T1000 (cell line): ENCODE measurements at regions not wholly inside any gene's neighbourhood (a gene's known extent, or its start where the extent isn't known, plus 50 kb on each side); places are given as distances from the start of the nearest gene placed in this dataset.
"Not testable (repeated sequence)": the region's sequence is repeated elsewhere in the genome, so short reads cannot be mapped to it uniquely, and the experiment has no call there.

ENCODE experiments used
- DNase-seq: peaks from one replicate; lab custom pipeline; 2025; ENCODE audit warnings: mixed read lengths; lab: John Stamatoyannopoulos, UW

DNA sequence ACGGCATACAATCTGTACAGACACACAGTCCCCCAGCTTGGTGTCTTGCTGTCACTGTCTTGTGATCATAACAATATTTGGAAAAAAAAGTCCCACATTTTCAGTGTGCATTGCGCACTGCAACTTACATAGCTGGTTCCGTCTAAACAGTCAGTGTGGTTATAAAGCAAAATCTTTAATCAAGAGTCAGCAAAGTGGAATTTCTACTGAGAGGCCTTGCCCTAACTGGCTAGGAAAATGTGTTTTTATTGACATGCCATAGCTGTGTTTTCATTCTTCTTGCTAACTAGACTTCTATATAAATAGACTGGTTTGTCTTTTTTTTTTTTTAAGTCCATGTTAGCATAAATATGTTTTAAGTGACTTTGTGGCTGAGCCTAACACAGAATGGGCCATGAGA is 174.8 kb downstream of the POLR2M start:
- DNase-seq: no peak

- DNase-seq: no peak
Observed at GRCh38 chr15:57881972-57882371, 175.5 kb downstream of the POLR2M start.

GRCh38 chr15:57883701-57884100 is 177.2 kb downstream of the POLR2M start:
- no peak for DNase-seq

GRCh38 chr15:57884936-57885335 is 178.4 kb downstream of the POLR2M start:
- no peak for DNase-seq

- no peak for DNase-seq
Observed at GRCh38 chr15:57885435-57885834, 178.9 kb downstream of the POLR2M start.

GRCh38 chr15:57887825-57888224 is 177.7 kb downstream of the ALDH1A2 start:
- DNase-seq: no peak

- peak; percentile 27 for DNase-seq
Observed at GRCh38 chr15:57890351-57890750, 175.2 kb downstream of the ALDH1A2 start.

- no peak for DNase-seq
Observed at GRCh38 chr15:57890878-57891277, 174.6 kb downstream of the ALDH1A2 start.

- DNase-seq: no peak
Observed at GRCh38 chr15:57892181-57892580, 173.3 kb downstream of the ALDH1A2 start.

DNA sequence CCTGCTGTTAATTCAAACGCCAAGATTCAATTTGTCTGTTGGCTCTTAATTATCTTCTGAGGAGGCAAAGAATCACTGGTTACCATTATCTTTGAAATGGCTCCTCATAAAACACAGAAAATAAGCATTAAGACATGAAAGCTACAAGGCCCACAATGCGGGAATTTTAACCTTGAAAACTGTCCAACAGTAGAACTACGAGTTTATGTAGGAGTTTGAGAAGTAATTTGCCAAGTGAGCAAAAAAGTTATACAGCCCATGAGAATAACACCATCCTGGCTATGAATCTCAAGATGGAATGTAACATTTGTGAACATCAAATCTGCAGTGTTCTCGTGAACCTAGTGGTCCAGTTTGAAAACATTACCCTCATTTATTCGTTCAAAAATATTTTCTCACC is 172.5 kb downstream of the ALDH1A2 start:
- no peak for DNase-seq

DNA sequence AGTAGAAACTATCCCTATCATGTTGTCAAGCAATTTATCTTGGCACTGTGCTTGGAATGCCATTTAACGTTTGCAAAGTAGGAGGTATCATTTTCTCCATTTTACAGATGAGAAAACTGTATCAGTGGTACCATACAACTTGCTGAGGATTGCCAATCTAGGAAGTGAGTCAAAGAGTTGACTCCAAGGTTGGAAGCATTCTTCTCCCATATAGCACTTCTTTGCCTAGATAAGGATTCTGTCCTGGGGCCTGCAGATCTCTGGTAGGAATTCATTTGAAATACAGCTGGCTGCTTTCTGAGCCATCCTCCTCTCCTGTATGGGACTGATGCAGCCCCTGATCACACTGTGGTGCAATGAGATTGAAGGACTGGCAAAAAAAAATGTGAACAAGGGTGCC is 170.2 kb downstream of the ALDH1A2 start:
- no peak for DNase-seq

DNA sequence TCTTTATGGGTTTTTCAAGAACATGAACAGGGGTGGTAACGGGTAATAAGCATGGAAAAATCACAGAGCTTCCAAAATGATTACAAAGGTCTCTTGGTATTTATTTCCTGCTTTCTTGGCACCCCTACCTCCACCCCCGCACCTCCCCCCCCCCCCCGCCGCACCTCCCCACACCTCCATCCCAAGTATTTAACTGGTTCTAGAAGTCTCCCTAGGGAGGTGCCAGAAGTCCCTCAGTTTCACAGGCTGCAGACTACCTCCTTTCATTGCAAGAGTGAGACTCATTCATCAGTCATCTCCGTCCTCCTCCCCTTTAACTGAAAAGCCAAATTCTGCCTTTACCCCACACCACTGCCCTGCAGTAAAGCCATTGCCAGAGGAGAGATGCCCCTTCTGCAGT is 169.4 kb downstream of the ALDH1A2 start:
- no peak for DNase-seq

DNA sequence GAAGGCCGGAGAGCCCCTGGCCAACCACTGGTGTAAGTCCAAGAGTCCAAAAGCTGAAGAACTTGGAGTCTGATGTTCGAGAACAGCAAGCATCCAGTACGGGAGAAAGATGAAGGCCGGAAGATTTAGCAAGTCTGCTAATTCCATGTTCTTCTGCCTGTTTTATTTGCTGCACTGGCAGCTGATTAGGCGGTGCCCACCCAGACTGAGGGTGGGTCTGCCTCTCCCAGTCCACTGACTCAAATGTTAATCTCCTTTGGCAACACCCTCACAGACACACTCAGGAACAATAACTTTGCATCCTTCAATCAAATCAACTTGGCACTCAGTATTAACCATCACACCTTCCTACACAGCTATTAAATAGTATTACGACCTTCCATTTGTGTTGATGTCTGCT is 168.6 kb downstream of the ALDH1A2 start:
- not testable (repeated sequence) for DNase-seq

DNA sequence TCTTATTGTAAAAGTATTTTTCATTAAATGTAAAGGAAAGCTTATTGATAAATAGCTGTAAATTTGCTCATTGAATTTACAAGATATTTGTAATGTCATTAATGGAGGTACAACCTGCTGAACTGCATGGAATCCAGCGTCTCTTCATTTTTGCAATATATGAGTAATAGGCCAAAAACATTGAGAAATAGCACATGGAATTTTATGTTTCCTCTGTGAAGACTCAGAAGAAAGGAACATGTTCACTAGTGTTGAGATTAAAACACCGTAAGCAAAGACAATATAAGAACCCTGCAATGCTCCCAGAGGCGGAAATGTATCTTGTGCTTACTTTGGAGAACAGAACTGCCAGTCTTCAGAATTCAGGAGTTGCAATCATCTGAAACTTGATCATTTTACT is 167.6 kb downstream of the ALDH1A2 start:
- no peak for DNase-seq

DNA sequence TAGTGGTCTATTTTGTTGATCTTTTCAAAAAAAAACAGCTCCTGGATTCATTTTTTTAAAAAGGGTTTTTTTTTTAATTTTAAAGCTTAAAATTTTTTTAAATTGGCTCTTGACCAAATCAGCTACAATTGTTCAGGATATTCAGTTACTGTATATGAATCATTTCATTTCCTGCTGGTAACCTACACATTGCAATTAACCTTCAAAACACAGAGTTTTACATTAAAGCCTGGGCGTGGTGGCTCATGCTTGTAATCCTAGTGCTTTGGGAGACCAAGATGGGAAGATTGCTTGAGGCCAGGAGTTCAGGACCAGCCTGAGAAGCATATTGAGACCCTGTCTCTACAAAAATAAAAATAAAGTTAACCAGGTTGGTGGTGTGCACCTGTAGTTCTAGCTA is 163.4 kb downstream of the ALDH1A2 start:
- DNase-seq: no peak
